Tibial nerve (tissue), 4 donors: ENCODE measurements at regions not wholly inside any gene's neighbourhood (a gene's known extent, or its start where the extent isn't known, plus 50 kb on each side); places are given as distances from the start of the nearest gene placed in this dataset.
"Not testable (repeated sequence)": the region's sequence is repeated elsewhere in the genome, so short reads cannot be mapped to it uniquely, and the experiment has no call there.

ENCODE experiments used
- DNase-seq, 2 donors: peaks; one replicate each; pipeline ENCODE4 v3.0.0-alpha.2; 2019; ENCODE audit warnings: low spot score in 2 of 2
- H3K27ac ChIP-seq, 4 donors: fragments of 200-600 bp; sonication (generic) in 3 of 4; one replicate each; pipeline ENCODE4 v1.5.1; 2017 to 2019; ENCODE audit warnings: mild to moderate bottlenecking in 1 of 4
- H3K27me3 ChIP-seq, 2 donors: fragments of 200-600 bp; sonication (generic) in 1 of 2; one replicate each; pipeline versions ENCODE4 v1.5.1 to v1.6.0; 2017 to 2019
- H3K36me3 ChIP-seq, 3 donors: fragments of 200-600 bp; sonication (generic); one replicate each; pipeline ENCODE4 v1.5.1; 2018 to 2019
- H3K4me1 ChIP-seq, 4 donors: fragments of 200-600 bp; sonication (generic) in 3 of 4; one replicate each; pipeline ENCODE4 v1.5.1; 2017 to 2019
- H3K4me3 ChIP-seq, 4 donors: fragments of 200-600 bp; sonication (generic) in 3 of 4; one replicate each; pipeline ENCODE4 v1.5.1; 2017 to 2019; ENCODE audit warnings: mild to moderate bottlenecking in 1 of 4, moderate library complexity in 1 of 4
- H3K9me3 ChIP-seq, 4 donors: fragments of 200-600 bp; sonication (generic) in 3 of 4; one replicate each; pipeline ENCODE4 v1.5.1; 2017 to 2019
- EP300 ChIP-seq, 2 donors: sonication (generic); formaldehyde crosslinking; IDR thresholded peaks; one replicate each; pipeline ENCODE4 v1.6.1; 2017; ENCODE audit warnings: antibody characterized with exemption in 2 of 2, mild to moderate bottlenecking in 1 of 2
- POLR2A ChIP-seq, 2 donors: fragments of 450-650 bp; IDR thresholded peaks; one replicate each; pipeline ENCODE4 v1.6.1; 2017; ENCODE audit warnings: antibody characterized with exemption in 2 of 2, mild to moderate bottlenecking in 2 of 2, moderate library complexity in 2 of 2
- WGBS, 2 donors: methylation state at CpG; one replicate each; pipeline ENCODE4 v1.1.5; 2018; 5-methylcytosine and 5-hydroxymethylcytosine counted together
- TF ChIP-seq, protein P1 (sequence below), 5 experiments: fragments of 200-600 bp in 3 of 5; fragments of 450-650 bp in 2 of 5; sonication (generic) in 3 of 5; IDR thresholded peaks; one replicate each; pipeline ENCODE4 v1.5.1; 2016 to 2019; ENCODE audit warnings: antibody characterized with exemption in 5 of 5, mild to moderate bottlenecking in 3 of 5, moderate library complexity in 2 of 5

DNA sequence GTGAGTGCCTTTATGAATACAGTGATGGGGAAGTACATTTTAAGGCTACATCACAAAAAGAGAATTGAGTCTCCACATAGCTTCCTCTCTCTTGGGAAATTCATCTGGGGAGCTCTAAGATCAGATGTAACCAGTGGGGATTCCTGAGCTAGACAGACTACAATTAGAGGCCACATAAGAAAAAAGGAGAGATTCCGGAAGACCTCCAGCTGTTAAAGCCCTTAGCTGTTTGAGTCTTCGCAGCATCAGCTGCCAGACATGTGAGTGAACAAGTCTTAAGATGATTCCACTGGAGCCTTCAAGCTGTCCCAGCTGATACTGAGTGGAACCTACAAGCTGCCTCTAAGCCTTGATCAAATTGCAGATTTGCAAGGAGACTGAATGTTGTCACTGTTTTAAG is 448.5 kb downstream of the NXPH1 start:
- Histone ChIP-seq H3K4me1 (no peaks in the 10 kb centered on the region), H3K4me3 (no peak overlapping the region), H3K9me3 (no peaks in the 10 kb centered on the region), H3K36me3 (no peaks in the 10 kb centered on the region), H3K27ac (no peak overlapping the region), H3K27me3 (no peaks in the 10 kb centered on the region)
- TF ChIP-seq EP300 (IDR thresholded peaks at IDR 0.05) (no peak), POLR2A (IDR thresholded peaks at IDR 0.05) (no peak)
- TF ChIP-seq, protein P1, sequence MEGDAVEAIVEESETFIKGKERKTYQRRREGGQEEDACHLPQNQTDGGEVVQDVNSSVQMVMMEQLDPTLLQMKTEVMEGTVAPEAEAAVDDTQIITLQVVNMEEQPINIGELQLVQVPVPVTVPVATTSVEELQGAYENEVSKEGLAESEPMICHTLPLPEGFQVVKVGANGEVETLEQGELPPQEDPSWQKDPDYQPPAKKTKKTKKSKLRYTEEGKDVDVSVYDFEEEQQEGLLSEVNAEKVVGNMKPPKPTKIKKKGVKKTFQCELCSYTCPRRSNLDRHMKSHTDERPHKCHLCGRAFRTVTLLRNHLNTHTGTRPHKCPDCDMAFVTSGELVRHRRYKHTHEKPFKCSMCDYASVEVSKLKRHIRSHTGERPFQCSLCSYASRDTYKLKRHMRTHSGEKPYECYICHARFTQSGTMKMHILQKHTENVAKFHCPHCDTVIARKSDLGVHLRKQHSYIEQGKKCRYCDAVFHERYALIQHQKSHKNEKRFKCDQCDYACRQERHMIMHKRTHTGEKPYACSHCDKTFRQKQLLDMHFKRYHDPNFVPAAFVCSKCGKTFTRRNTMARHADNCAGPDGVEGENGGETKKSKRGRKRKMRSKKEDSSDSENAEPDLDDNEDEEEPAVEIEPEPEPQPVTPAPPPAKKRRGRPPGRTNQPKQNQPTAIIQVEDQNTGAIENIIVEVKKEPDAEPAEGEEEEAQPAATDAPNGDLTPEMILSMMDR (IDR thresholded peaks at IDR 0.05) = no peak
- WGBS, 2 donors = 48 to 54% methylated on average over 2 of the region's 2 CpGs
- no peak for DNase-seq

DNA sequence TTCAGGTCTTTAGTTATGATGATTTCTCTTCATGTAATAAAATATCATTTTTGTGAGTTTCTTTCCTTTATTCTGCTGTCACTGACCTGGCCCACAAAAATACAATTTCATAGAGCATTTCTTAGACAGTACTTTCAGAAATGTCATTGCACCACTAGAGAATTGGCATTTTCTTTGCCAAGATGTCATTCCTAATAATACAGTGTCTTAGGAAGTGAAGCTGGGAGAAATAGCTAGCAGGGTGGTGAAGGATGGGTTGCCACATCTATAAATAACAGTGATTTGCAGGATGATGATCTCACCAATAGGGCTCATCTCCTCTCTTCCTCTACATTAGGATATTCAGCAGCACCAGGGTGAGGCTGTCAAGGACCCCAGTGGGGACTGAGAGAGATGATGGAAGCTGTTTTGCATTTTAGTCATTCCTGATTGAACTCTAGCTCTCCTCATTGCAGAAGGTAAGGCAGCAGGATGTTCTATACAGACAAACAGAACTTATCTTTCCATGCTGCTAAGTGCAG is 452.1 kb downstream of the NXPH1 start:
- Histone ChIP-seq H3K27me3 (no peaks in the 10 kb centered on the region), H3K27ac (no peak overlapping the region), H3K4me1 (no peaks in the 10 kb centered on the region), H3K36me3 (no peaks in the 10 kb centered on the region), H3K9me3 (no peaks in the 10 kb centered on the region), H3K4me3 (no peak overlapping the region)
- TF ChIP-seq, protein P1 (IDR thresholded peaks at IDR 0.05) = no peak
- TF ChIP-seq EP300 (IDR thresholded peaks at IDR 0.05) (no peak), POLR2A (IDR thresholded peaks at IDR 0.05) (no peak)
- no peak for DNase-seq

DNA sequence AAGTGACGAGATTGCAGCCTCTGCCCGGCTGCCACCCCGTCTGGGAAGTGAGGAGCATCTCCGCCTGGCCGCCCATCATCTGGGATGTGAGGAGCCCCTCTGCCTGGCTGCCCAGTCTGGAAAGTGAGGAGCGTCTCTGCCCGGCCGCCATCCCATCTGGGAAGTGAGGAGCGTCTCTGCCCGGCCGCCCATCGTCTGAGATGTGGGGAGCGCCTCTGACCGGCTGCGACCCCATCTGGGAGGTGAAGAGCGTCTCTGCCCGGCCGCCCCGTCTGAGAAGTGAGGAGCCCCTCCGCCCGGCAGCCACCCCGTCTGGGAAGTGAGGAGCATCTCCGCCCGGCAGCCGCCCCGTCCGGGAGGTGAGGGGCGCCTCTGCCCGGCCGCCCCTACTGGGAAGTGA is 456.9 kb downstream of the NXPH1 start:
- H3K36me3 ChIP-seq, H3K27ac ChIP-seq, H3K9me3 ChIP-seq, DNase-seq, H3K27me3 ChIP-seq, H3K4me3 ChIP-seq, H3K4me1 ChIP-seq: not testable (repeated sequence)
- 90 to 97% methylated on average over 12 to 30 of the region's 30 CpGs for WGBS, 2 donors

DNA sequence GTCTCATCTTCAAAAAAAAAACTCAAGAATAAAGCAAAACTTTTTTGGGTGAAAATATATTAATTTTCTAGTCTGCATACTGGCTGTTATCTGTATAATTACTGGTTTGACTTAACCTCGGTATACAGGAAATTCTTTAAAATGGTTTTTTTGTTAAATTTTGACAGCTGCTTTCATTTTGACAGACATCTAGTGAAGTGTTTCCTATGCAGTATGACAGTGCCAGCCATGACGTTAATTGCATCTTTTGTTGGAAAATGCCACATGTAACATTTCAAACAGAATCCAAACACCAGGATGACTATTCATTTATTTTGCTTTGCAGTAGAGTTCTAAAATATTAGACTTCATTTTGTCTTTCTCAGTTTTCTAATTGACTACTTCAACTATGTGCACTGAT is 460.4 kb downstream of the NXPH1 start:
- H3K27me3 ChIP-seq = no peaks in the 10 kb centered on the region
- DNase-seq = no peak
- TF ChIP-seq POLR2A (IDR thresholded peaks at IDR 0.05) = no peak
- no peak for TF ChIP-seq EP300 (IDR thresholded peaks at IDR 0.05)
- no peaks in the 10 kb centered on the region for H3K9me3 ChIP-seq
- no peak overlapping the region for H3K4me3 ChIP-seq
- H3K36me3 ChIP-seq = no peaks in the 10 kb centered on the region
- WGBS, 2 donors = 46 to 51% methylated on average over 2 of the region's 2 CpGs
- H3K4me1 ChIP-seq = no peaks in the 10 kb centered on the region
- H3K27ac ChIP-seq = no peak overlapping the region

GRCh38 chr7:8906396-8907075 is 473.1 kb downstream of the NXPH1 start:
- no peak for DNase-seq
- Histone ChIP-seq H3K36me3 (no peaks in the 10 kb centered on the region), H3K9me3 (no peaks in the 10 kb centered on the region), H3K27me3 (no peaks in the 10 kb centered on the region), H3K4me3 (no peak overlapping the region), H3K4me1 (no peaks in the 10 kb centered on the region), H3K27ac (no peak overlapping the region)
- no peak for TF ChIP-seq POLR2A (IDR thresholded peaks at IDR 0.05)
- TF ChIP-seq, protein P1 (IDR thresholded peaks at IDR 0.05) = no peak
- WGBS, 2 donors = 84% methylated on average over 6 of the region's 6 CpGs

GRCh38 chr7:8908889-8909288 is 475.5 kb downstream of the NXPH1 start:
- WGBS, 2 donors = 71 to 78% methylated on average over 1 of the region's 1 CpG
- H3K4me3 ChIP-seq = no peak overlapping the region

More at GRCh38 chr7:8908889-8909288, 475.5 kb downstream of the NXPH1 start:
- TF ChIP-seq POLR2A (IDR thresholded peaks at IDR 0.05) (no peak), EP300 (IDR thresholded peaks at IDR 0.05) (no peak)
- TF ChIP-seq, protein P1 (IDR thresholded peaks at IDR 0.05) = no peak
- H3K9me3 ChIP-seq = no peaks in the 10 kb centered on the region
- H3K27me3 ChIP-seq = no peaks in the 10 kb centered on the region
- no peak overlapping the region for H3K27ac ChIP-seq
- H3K4me1 ChIP-seq = no peaks in the 10 kb centered on the region
- H3K36me3 ChIP-seq = no peaks in the 10 kb centered on the region
- DNase-seq = no peak
